HCT116 (cell line): ENCODE measurements at regions not wholly inside any gene's neighbourhood (a gene's known extent, or its start where the extent isn't known, plus 50 kb on each side); places are given as distances from the start of the nearest gene placed in this dataset.

Source experiments
- ATF3 ChIP-seq: IDR thresholded peaks from 2 replicates; pipeline ENCODE4 v1.6.1; 2012
- CTCF ChIP-seq, 3 experiments: fragments of 200-600 bp in 1 of 3; sonication (generic) in 1 of 3; IDR thresholded peaks in 2 of 3; conservative IDR thresholded peaks in 1 of 3; 2 replicates each; pipeline ENCODE4 v1.5.1; 2012 to 2017; ENCODE audit warnings: low read depth in 2 of 3, low read length in 2 of 3, antibody characterized with exemption in 1 of 3, borderline replicate concordance in 1 of 3, control low read depth in 1 of 3, mild to moderate bottlenecking in 1 of 3, mixed read lengths in 1 of 3, mixed run types in 1 of 3, moderate library complexity in 1 of 3; ENCODE audit not compliant: insufficient read depth in 1 of 3
- SRF ChIP-seq: IDR thresholded peaks from 2 replicates; pipeline ENCODE4 v1.6.1; 2012; ENCODE audit warnings: low read depth
- YY1 ChIP-seq: IDR thresholded peaks from 2 replicates; pipeline ENCODE4 v1.6.1; 2011; ENCODE audit warnings: low read length, low read depth, moderate library complexity, mild to moderate bottlenecking; ENCODE audit not compliant: insufficient replicate concordance; ENCODE audit errors: extremely low read depth
- ZNF274 ChIP-seq: fragments of 200-500 bp; sonication (Bioruptor generic); IDR thresholded peaks from 2 replicates; pipeline ENCODE4 v1.6.1; 2014; ENCODE audit warnings: mild to moderate bottlenecking, low read depth, low read length, inconsistent platforms

DNA sequence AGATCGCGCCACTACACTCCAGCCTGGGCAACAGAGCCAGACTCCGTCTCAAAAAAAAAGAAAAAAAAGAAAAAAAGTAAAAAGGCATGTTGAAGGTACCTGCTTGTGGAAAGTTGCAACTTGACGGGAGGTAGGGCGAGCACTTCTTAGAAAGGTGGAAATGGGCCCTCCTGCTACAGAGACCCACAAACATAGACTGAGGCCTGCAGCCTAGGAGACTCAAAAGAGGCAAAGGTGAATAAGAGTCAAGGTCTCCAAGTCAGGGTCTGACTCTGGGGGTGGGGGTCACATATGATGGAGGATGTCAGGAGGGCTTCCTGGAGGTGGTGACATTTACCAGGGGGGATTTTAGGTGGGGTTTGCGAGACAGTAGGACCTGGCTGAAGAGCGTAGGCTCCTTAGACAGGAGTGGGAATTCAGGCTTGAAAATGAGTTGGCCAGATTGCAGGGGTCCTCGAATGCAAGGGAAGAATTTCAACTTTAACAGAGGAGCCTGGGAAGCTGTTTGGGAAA is 303.0 kb downstream of the SEC14L1 start:
- TF ChIP-seq ZNF274 (no peak), SRF (no peak), CTCF (IDR thresholded peaks at IDR 0.05 in 2 of 3, conservative IDR thresholded peaks at IDR 0.05 in 1 of 3; ENCODE audit: borderline replicate concordance in 1 of 3, insufficient read depth in 1 of 3, low read depth in 2 of 3, low read length in 2 of 3) (no peak), ATF3 (no peak), YY1 (no peak)
